A673 (cell line): ENCODE measurements at regions not wholly inside any gene's neighbourhood (a gene's known extent, or its start where the extent isn't known, plus 50 kb on each side); places are given as distances from the start of the nearest gene placed in this dataset.
A peak's percentile ranks its signal among the peaks of the same experiment; 100 is the strongest.

ENCODE experiments used
- BruUV-seq: library from RNA; stranded (reverse); fragments of 400-500 nt; replicated peaks from 2 replicates; lab custom pipeline; 2021; lab: Mats Ljungman, UMichigan
- CTCF ChIA-PET: fragments of 300-600 bp; sonication (Branson Sonifier 250); formaldehyde crosslinking; loops from one replicate; lab custom pipeline; 2022; ENCODE audit warnings: antibody characterized with exemption; lab: Charles Lee
- POLR2A ChIA-PET: fragments of 300-600 bp; sonication (Branson Sonifier 250); formaldehyde crosslinking; loops from one replicate; lab custom pipeline; 2022; ENCODE audit warnings: antibody characterized with exemption; ENCODE audit not compliant: low non-redundant PET; lab: Charles Lee
- DNase-seq: peaks from one replicate; pipeline ENCODE4 v3.0.0-alpha.2; 2015; ENCODE audit warnings: low spot score
- H3K27ac ChIP-seq: fragments of 200-600 bp; sonication (generic); 2 replicates; pipeline ENCODE4 v1.5.1; 2016; ENCODE audit warnings: mixed run types, low read depth, mild to moderate bottlenecking, mixed read lengths, antibody characterized with exemption, low read length; ENCODE audit not compliant: poor library complexity, severe bottlenecking
- H3K27me3 ChIP-seq: fragments of 200-600 bp; sonication (generic); replicated peaks from 2 replicates; pipeline ENCODE4 v1.6.1; 2017; ENCODE audit warnings: mixed run types, low read depth, mild to moderate bottlenecking, mixed read lengths, antibody characterized with exemption, low read length; ENCODE audit not compliant: insufficient read depth, poor library complexity
- H3K36me3 ChIP-seq: fragments of 200-600 bp; sonication (generic); 2 replicates; pipeline ENCODE4 v1.6.1; 2016; ENCODE audit warnings: mixed run types, mild to moderate bottlenecking, mixed read lengths, antibody characterized with exemption, low read length; ENCODE audit not compliant: insufficient read depth, poor library complexity, severe bottlenecking
- H3K4me1 ChIP-seq: fragments of 200-600 bp; sonication (generic); 2 replicates; pipeline ENCODE4 v1.6.1; 2017; ENCODE audit warnings: mixed run types, mild to moderate bottlenecking, mixed read lengths, antibody characterized with exemption, low read length; ENCODE audit not compliant: insufficient read depth, poor library complexity, severe bottlenecking
- H3K4me3 ChIP-seq: fragments of 200-600 bp; sonication (generic); 2 replicates; pipeline ENCODE4 v1.5.1; 2016; ENCODE audit warnings: low read depth, mixed run types, mild to moderate bottlenecking, mixed read lengths, low read length; ENCODE audit not compliant: poor library complexity, severe bottlenecking
- H3K9me3 ChIP-seq: fragments of 200-600 bp; sonication (generic); 2 replicates; pipeline ENCODE4 v1.6.1; 2016; ENCODE audit warnings: mixed run types, low read depth, mild to moderate bottlenecking, mixed read lengths, antibody characterized with exemption, low read length; ENCODE audit not compliant: poor library complexity, severe bottlenecking
- CTCF ChIP-seq: fragments of 300-800, 200-600 bp; sonication (generic); conservative IDR thresholded peaks from 2 replicates; pipeline ENCODE4 v1.5.1; 2017; ENCODE audit warnings: low read depth, mild to moderate bottlenecking, antibody characterized with exemption, low read length, moderate library complexity, mixed read lengths
- EZH2 ChIP-seq: fragments of 200-600 bp; sonication (generic); IDR thresholded peaks from 2 replicates; pipeline ENCODE4 v1.6.1; 2017; ENCODE audit warnings: borderline replicate concordance, low read depth, mild to moderate bottlenecking, mixed read lengths, antibody characterized with exemption, low read length; ENCODE audit not compliant: poor library complexity, severe bottlenecking
- intact Hi-C: fragments of 100-400 bp; cut with micrococcal nuclease; formaldehyde crosslinking; loops from one replicate; pipeline ENCODE4 v1.10.0; 2022; ENCODE audit not compliant: unreplicated experiment

DNA sequence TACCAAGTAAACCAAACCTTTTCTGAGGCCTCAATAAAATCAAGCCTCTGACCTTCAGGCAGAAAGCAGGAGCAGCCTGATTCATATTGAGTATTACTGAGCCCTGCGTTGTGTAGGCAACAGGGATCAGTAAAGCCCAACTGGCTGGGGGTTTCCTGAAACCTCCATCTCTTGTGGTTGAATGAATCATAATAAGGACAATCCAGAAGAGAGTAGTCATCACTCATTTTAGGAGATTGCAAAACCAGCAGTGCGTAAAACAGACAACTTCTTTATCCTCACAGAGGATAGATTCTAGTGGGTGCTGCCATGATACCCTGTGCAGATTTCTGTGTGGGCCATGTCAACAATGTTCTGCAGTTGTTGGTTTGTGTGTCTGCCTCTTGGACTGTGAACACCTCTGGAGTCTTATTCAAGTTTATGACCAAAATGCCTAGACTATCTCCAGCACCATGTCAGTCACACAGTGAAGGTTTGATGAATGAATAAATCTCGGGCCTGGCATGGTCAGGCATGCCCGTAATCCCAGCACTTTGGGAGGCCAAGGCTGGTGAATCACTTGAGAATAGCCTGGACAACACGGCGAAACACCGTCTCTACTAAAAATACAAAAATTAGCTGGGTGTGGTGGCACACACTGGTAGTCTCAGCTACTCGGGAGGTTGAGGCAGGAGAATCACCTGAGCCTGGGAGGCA lies 51.8 kb upstream of the RAB27B start:
- ChIA-PET CTCF (no interaction called here), POLR2A (no interaction called here)
- intact Hi-C loops: no loop called here
- no TSS peak for BruUV-seq
- Histone ChIP-seq H3K4me1 (no peaks in the 10 kb centered on the region), H3K36me3 (no peaks in the 10 kb centered on the region), H3K4me3 (no peak overlapping the region), H3K9me3 (no peaks in the 10 kb centered on the region), H3K27me3 (no peaks in the 10 kb centered on the region), H3K27ac (no peak overlapping the region)
- peak; percentile 59 for DNase-seq
- TF ChIP-seq CTCF (no peak), EZH2 (no peak)

- intact Hi-C loops: no loop called here
- TF ChIP-seq EZH2: no peak
- no peak for TF ChIP-seq CTCF
- no peak overlapping the region for H3K27ac ChIP-seq
- H3K4me3 ChIP-seq: no peak overlapping the region
- no peaks in the 10 kb centered on the region for H3K36me3 ChIP-seq
- POLR2A ChIA-PET: no interaction called here
- BruUV-seq: no TSS peak
- H3K27me3 ChIP-seq: no peaks in the 10 kb centered on the region
- H3K9me3 ChIP-seq: no peaks in the 10 kb centered on the region
- DNase-seq: no peak
- CTCF ChIA-PET: no interaction called here
- H3K4me1 ChIP-seq: no peaks in the 10 kb centered on the region
Measured at GRCh38 chr18:54777118-54777791, 51.0 kb upstream of the RAB27B start.

GRCh38 chr18:54777989-54778388 lies 50.3 kb upstream of the RAB27B start:
- no peak overlapping the region for H3K4me3 ChIP-seq
- no peak for DNase-seq
- H3K9me3 ChIP-seq: no peaks in the 10 kb centered on the region
- TF ChIP-seq EZH2 (no peak), CTCF (no peak)
- no TSS peak for BruUV-seq
- H3K36me3 ChIP-seq: no peaks in the 10 kb centered on the region
- H3K4me1 ChIP-seq: no peaks in the 10 kb centered on the region
- intact Hi-C loops: no loop called here
- H3K27me3 ChIP-seq: no peaks in the 10 kb centered on the region
- CTCF ChIA-PET: no interaction called here
- POLR2A ChIA-PET: interaction anchor here (0.7 kb wide), 1 partner anchor 380 kb away, joined by 4 read pairs; no protein-coding TSS in a partner anchor
- no peak overlapping the region for H3K27ac ChIP-seq
